ENCODE measurements at regions not wholly inside any gene's neighbourhood (a gene's known extent, or its start where the extent isn't known, plus 50 kb on each side); places are given as distances from the start of the nearest gene placed in this dataset.
"Not testable (repeated sequence)": the region's sequence is repeated elsewhere in the genome, so short reads cannot be mapped to it uniquely, and the experiment has no call there.

DNA sequence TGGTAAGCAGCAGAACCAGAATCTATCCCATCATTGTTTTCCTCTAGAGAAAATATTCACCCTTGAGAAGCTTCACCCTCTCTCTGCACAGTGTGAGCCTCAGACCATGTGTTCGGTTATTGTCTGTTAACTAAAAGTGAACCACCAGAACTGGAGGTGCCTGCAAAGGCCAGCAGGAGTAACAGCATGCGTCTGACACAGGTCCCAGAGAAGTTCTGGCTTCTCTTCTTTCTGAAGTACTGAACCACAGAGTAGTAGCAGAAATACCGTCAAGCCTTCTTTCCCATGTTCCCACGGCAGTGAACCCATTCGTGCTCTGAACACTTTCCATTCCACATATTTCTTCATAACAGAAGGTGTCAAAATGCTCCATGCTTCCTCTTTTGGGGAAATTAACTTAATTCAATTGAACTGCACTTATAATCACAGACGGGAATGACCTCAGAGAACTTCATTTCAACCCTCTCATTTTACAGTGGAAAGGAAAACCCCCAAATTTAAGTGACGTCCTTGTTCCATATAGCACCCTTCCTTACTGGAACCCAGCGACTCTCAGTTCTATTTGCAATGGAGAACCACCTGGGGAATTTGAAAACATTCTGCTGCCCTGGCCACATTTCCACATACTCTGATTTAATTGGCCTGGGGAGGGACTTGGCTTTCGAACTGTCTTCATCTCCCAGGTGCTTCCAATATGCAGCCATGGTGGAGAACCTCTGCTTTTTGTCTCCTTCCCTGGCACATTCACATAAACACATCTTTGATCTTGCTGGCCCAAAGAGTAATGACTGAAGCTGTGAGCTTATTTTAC is 519.1 kb downstream of the RNF144A start:
- DNase-seq: no peak

- no peak for DNase-seq
Observed at GRCh38 chr2:7437141-7437540, 519.9 kb downstream of the RNF144A start.

DNA sequence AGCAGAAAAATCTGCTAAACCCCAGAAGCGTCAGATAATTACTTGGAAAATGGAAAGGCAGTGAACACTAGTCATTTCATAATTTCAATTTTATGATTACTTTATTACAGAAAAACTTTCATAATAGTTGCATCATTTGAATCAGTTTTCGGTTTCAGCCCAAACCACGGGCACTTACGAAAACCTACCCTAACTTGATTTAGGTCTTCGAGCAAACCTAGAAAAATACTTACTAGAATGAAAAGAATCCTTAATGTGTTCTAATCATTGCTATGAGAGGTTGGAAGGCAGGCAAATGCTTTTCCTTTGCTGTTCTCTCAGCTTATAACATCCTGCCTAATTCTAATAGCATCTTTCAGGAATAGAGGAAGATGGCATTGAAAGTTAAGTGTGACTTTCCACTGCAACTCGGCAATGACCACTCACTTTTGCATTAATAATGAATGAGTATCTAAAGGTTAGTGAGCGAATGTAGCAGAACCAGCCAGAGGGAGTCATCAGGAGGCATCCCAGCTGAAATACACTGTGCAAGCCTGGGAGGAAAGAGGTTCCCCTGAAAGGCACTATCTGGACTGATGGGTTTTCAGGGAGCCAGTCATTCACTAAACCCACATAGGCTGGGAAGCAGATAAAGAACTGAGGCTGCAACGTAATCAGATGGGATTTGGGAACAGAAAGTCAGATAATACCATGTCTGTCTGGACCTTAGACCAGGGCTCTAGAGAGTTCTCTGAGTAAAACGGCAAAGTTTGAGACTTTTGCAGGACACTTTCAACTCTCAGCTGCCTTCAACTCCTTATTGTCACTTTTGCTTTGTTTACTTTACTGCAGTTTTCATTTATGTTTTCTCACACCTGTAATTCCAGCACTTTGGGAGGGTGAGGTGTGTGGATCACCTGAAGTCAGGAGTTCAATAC is 520.8 kb downstream of the RNF144A start:
- no peak for DNase-seq

- DNase-seq: no peak
Observed at GRCh38 chr2:7438855-7439254, 521.6 kb downstream of the RNF144A start.

- DNase-seq: no peak
Observed at GRCh38 chr2:7440977-7441376, 523.8 kb downstream of the RNF144A start.

DNA sequence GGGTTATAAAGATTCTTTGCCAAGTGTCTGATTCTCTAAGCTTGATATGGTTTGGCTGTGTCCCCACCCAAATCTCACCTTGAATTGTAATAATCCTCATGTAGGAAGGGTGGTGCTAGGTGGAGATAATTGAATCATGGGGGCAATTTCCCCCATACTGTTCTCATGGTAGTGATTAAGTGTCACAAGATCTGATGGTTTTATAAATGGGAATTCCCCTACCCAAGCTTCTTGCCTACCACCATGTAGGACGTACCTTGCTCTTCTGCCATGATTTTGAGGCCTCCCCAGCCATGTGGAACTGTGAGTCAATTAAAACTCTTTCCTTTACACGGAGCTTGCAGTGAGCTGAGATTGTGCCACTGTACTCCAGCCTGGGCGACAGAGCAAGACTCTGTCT is 524.6 kb downstream of the RNF144A start:
- not testable (repeated sequence) for DNase-seq

DNA sequence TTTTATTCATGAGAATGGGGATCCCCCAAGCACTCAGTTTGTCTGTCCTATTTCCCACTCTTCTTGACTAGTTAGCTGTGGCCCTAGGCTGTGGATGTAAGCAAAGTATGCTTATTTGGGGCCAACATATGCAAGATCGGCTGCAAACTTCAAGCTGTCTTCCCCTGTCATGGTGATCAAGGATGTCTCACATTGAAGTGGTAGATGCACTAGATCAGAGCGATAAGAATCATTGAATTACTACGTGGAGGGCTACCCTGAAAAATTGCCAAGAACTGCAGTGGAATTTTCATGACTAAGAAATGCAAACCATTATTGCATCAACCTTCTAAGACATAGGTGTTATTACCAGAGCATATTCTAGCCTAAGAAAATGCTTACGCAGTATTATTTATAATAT is 527.4 kb downstream of the RNF144A start:
- no peak for DNase-seq

- DNase-seq: no peak
Observed at GRCh38 chr2:7448578-7449264, 531.5 kb downstream of the RNF144A start.

DNA sequence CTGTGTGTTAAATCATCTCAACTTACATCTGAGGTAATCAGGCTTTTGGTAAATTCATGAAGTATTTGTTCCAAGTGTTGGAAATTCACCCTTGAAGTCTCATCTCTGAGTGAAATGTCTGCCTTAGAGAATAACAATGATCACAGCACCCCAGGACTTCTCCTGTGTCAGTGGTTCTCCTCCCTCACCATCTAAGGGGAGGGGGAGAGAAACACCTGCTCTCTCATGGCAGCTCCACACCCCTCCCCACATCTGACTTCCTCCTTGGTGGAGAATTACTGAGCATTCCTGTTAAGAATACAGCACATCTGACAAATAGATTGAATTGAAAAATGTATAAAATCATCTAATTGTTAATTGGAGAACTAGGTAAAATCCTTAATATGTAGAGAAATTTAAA is 532.1 kb downstream of the RNF144A start:
- no peak for DNase-seq

DNA sequence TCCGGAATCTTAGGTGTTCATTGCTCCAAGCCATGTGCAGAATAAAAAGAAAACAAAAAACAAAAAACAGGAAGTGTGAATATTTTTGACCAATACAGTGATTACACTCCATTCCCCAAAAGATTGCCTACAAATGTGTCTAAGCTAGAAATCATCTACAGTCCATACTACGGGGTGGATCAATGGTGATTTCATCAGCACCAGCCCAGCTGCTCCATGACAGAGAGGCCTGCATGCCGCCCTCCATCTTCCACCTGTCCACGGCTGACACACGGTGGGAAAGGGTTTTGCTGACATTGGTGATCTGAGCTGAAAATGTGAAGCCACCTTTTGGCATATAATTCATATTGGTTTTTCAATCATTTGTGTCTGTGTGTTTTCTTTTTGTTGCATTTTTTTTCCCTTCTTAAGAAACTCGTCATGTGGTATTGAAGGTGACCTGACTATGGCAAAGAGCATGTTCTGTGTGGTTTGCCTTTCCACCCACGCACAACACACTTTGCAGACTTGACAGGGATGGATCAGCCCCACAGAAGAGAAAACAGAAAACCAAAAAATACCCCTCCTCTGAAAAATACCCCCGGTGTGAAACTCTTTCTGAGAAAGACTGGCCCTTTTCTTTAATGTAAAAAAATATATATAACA is 533.1 kb downstream of the RNF144A start:
- DNase-seq: peak; percentile 39

DNA sequence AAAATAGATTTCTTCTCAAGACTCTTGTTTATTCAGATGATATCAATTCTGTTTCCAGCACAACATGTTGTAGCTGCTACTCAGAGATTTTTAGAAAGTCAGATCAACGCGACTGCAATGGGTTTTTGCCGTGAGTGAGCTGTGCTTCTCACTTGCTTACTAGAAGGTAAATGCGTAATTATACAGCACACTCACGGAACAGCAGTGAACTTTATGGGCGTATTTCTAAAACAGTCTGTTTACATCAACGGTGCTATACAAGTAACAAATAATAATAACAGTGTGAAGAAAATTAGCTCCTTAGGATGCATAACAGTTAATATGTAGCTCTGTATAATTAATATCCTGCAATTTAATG is 533.6 kb downstream of the RNF144A start:
- DNase-seq: peak; percentile 23

DNA sequence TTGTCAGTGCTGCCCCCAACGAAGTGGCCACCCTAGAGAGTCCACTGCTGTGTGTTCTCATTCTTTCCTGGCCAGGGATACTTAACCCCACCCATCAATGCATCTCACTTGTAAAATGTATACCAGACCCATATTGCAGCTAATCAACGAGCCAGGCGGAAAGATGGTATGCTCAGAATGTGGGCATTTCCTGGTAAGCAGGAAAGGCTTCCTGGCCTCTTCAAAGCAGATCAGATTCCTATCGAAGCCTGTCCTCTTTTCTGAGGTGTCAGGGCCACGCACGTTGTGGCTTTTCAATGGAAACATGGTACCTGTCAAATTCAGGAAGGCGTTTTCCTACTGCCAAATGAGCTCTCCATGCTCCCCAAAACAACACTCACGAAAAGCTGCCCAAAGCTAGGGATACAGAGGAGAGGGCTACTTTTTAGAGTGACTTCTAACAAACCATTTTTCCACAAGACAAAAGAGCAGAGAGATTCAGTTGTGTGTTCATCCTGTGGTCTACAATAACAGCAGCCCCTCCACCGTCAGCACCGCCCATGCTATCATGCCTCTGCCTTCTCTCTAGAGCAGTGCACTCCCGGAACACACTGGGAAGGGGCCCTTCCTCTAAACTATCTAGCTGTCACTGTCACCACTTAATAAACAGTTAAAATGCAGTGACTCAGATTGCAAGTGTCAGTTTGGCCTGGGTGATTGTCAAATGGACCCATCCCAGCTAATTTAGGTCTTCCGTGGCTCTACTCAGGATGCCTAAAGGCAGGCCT is 535.1 kb downstream of the RNF144A start:
- DNase-seq: no peak

GRCh38 chr2:7454592-7454991 is 537.4 kb downstream of the RNF144A start:
- no peak for DNase-seq

GRCh38 chr2:7456762-7457161 is 539.5 kb downstream of the RNF144A start:
- no peak for DNase-seq

DNA sequence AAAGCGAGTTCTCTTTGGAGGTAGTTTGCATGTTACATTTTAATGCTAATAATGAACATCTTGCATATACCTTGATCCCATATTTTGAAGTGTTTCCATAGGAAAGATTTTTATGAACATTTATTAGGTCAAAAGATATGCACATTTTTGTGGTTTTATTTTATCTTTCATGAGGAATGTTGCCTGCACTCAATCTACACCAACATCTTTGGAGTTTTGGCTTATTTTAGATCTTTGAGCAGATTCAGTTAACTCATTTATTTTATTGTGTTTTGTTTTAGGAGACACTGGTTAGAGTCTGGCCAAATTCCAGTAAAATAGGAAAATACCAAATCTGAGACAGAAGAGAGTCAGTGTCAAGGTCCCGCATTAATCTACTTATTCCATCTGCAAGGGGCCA is 540.9 kb downstream of the RNF144A start:
- no peak for DNase-seq

- peak; percentile 13 for DNase-seq
Observed at GRCh38 chr2:7467782-7468447, 550.7 kb downstream of the RNF144A start.

DNA sequence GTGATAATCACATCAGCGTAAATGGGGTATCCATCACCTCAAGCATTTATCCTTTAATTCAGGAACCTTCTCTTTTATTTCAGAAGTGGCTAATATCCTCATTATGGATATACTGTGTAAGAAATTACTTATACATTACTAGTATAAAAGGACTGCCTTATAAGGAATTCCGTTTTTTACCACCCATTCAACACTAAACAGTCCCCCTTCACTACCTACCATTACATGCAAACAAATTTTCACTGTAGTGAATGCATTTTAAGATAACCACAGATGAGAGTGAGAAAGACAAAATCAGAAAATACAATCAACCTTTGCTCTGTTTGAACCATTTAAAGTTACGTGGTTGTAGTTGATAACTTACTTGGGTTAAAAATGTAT is 551.2 kb downstream of the RNF144A start:
- DNase-seq: no peak

- DNase-seq: no peak
Observed at GRCh38 chr2:7468955-7469354, 551.7 kb downstream of the RNF144A start.

DNA sequence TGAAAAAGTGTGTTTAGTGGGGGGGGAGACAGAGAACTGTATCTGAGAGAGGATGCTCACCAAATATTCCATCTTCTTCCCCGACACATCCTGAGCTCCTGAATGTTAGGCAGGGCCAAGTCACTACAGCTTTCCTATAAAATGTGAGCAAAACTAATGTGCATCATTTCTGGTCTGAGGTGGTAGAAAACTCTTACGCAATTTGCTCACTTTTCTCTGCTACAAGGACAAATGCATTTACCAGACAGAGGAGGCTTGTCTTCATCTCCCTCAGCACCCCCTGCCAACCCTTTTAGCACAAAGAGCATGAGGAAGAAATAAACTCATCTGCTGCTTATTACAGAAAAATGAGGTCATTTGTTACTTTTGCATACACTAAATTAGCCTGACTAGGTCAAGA is 554.0 kb downstream of the RNF144A start:
- no peak for DNase-seq

DNA sequence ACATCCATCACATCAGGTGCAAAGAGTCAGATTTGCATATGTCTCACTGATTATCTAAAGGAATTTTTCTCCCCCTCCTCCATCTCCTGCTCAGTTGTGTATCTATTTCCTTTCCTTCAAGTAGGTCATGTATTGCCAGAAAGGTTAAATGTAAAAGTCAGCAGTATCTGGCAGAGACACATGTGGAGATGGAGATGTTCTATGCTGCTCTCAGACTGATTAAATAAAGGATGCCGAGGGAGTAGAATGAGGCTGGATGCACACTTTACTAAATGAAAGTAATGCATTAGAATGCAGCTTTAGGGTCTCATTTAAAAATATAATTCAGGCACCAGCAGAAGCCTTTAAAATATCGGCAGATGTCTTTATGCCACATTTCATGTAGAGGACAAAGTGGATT is 555.3 kb downstream of the RNF144A start:
- no peak for DNase-seq

DNA sequence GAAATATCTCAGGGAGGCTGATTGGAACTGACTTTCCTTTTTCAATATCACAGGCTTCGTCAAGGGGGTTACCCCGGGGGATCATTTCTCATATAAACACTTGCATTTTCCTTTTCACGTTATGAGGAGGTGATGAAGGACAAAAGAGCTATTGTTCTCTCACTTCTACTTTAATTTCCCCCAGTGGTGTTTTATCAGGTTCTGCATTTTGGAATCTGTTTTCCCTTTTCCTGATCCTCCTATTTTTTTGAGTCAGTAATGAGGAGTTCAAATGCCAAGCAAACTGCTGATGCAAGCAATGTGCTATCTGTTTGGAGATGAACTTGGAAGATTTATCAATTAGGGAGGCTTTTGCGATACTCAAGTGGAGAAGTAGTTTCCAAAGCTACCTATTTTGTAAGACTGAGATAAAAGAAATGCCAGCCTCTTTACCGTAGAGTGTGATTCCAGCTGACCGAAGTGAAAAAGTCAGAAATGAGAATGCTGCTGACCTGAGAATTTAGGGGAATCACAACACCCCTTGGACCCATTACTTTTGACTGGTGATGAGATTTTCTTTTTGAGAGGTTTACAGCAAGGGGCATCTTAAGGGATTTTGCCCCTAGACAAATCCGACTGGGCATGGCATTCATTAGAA is 556.0 kb downstream of the RNF144A start:
- no peak for DNase-seq
